GM12892 (cell line): ENCODE measurements at regions not wholly inside any gene's neighbourhood (a gene's known extent, or its start where the extent isn't known, plus 50 kb on each side); places are given as distances from the start of the nearest gene placed in this dataset.

Experiments
- POLR2A ChIP-seq: IDR thresholded peaks from 2 replicates; pipeline ENCODE4 v1.6.1; 2011; ENCODE audit warnings: low read depth, low read length, control low read depth
- POLR2AphosphoS5 ChIP-seq: IDR thresholded peaks from 2 replicates; pipeline ENCODE4 v1.6.1; 2011; ENCODE audit warnings: low read depth, low read length, control low read depth
- TAF1 ChIP-seq: IDR thresholded peaks from 2 replicates; pipeline ENCODE4 v1.6.1; 2011; ENCODE audit warnings: low read depth, mild to moderate bottlenecking, control low read depth, low read length, borderline replicate concordance

GRCh38 chr13:62578402-62578801 lies 1162.8 kb upstream of the PCDH20 start:
- no peak for TF ChIP-seq POLR2A
- no peak for TF ChIP-seq POLR2AphosphoS5
- TF ChIP-seq TAF1: no peak
